Uterus (tissue), 3 donors: ENCODE measurements at regions not wholly inside any gene's neighbourhood (a gene's known extent, or its start where the extent isn't known, plus 50 kb on each side); places are given as distances from the start of the nearest gene placed in this dataset.
"Not testable (repeated sequence)": the region's sequence is repeated elsewhere in the genome, so short reads cannot be mapped to it uniquely, and the experiment has no call there.

ENCODE experiments used
- DNase-seq, 2 donors: peaks; one replicate each; pipeline ENCODE4 v3.0.0-alpha.2; 2019 to 2020
- H3K27ac ChIP-seq, 2 donors: fragments of 200-600 bp; sonication (generic); 1 replicate in 1 of 2; 2 replicates in 1 of 2; pipeline ENCODE4 v1.5.1; 2016 to 2018
- H3K27me3 ChIP-seq, 2 donors: fragments of 200-600 bp; sonication (generic); one replicate each; pipeline ENCODE4 v1.5.1; 2018 to 2019; ENCODE audit warnings: control low read depth in 1 of 2
- H3K36me3 ChIP-seq, 2 donors: fragments of 200-600 bp; sonication (generic); one replicate each; pipeline ENCODE4 v1.5.1; 2019; ENCODE audit warnings: control low read depth in 1 of 2
- H3K4me1 ChIP-seq, 2 donors: fragments of 200-600 bp; sonication (generic); one replicate each; pipeline ENCODE4 v1.5.1; 2018 to 2019; ENCODE audit warnings: control low read depth in 1 of 2
- H3K4me3 ChIP-seq, 2 donors: fragments of 200-600 bp; sonication (generic); 1 replicate in 1 of 2; 2 replicates in 1 of 2; pipeline ENCODE4 v1.5.1; 2018 to 2019; ENCODE audit warnings: mild to moderate bottlenecking in 1 of 2
- H3K9me3 ChIP-seq, 2 donors: fragments of 200-600 bp; sonication (generic); one replicate each; pipeline ENCODE4 v1.5.1; 2019; ENCODE audit warnings: control low read depth in 1 of 2
- CTCF ChIP-seq, 4 experiments: fragments of 200-600 bp in 2 of 4; fragments of 450-650 bp in 2 of 4; sonication (generic) in 2 of 4; IDR thresholded peaks; one replicate each; pipeline ENCODE4 v1.5.1; 2016 to 2019; ENCODE audit warnings: antibody characterized with exemption in 4 of 4, mild to moderate bottlenecking in 2 of 4, moderate library complexity in 1 of 4
- POLR2A ChIP-seq, 2 donors: fragments of 450-650 bp; IDR thresholded peaks; one replicate each; pipeline ENCODE4 v1.6.1; 2016; ENCODE audit warnings: antibody characterized with exemption in 2 of 2, mild to moderate bottlenecking in 1 of 2, moderate library complexity in 1 of 2
- intact Hi-C: fragments of 100-400 bp; cut with DNase I; formaldehyde crosslinking; loops from one replicate; pipeline ENCODE4 v1.15.1; 2023; ENCODE audit warnings: low total_unique reads
- donor health status: DM: yes; HTN: yes; CAD: no.

- Histone ChIP-seq H3K27ac (no peak overlapping the region), H3K4me1 (no peaks in the 10 kb centered on the region), H3K27me3 (no peaks in the 10 kb centered on the region), H3K9me3 (peaks cover 0 to 10% of the 10 kb centered on the region in 2 donors), H3K36me3 (no peaks in the 10 kb centered on the region), H3K4me3 (no peak overlapping the region)
- DNase-seq, result no peak
- TF ChIP-seq POLR2A (IDR thresholded peaks at IDR 0.05) (no peak), CTCF (IDR thresholded peaks at IDR 0.05) (no peak)
- intact Hi-C loops, result no loop called here
Observed at GRCh38 chr5:100683881-100684280, 148.7 kb downstream of the FAM174A start.

DNA sequence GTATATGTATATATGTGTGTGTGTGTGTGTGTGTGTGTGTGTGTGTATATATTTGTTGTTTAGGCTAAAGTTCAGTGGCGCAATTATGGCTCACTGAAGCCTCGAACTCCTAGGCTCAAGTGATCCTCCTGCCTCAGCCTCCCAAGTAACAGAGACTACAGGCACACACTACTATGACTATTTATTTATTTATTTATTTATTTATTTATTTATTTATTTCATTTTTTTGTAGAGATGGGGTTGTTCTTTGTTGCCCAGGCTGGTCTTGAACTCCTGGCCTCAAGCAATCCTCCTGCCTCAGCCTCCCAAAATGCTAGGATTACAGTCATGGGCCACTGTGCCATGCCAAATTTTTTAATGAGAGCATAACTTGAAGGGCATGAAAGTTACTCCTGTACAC lies 149.9 kb downstream of the FAM174A start:
- H3K4me1 ChIP-seq, DNase-seq, H3K36me3 ChIP-seq, intact Hi-C loops, H3K27me3 ChIP-seq, H3K27ac ChIP-seq, H3K4me3 ChIP-seq, H3K9me3 ChIP-seq: not testable (repeated sequence)

- H3K27ac ChIP-seq, intact Hi-C loops, H3K9me3 ChIP-seq, H3K4me3 ChIP-seq, H3K27me3 ChIP-seq, DNase-seq, H3K4me1 ChIP-seq, H3K36me3 ChIP-seq: not testable (repeated sequence)
Observed at GRCh38 chr5:100688834-100689233, 153.7 kb downstream of the FAM174A start.

DNA sequence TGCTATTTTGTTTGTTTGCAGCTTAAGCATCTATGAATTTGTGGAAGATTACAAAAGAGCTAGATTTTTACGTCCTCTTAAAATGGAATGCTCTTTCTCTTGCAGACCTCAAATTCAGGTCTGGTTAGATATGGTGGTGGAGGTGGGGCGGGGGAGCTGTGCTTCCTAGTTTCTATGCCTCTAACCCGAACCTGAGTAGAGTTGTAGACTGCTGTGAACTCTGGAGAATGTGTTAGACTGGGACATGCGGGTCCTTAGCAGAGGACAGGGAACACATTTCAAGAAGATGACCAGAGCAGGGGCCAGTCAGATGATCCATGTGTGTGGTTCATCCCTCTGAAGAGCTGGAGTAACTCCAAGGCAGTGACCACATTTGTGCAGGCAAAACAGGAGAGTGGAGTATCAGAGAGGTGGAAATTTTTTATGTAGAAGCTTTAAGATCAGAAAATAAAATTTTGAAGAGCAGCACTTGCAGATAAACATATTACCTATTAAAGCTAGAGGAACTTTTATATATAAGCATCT lies 154.9 kb downstream of the FAM174A start:
- no peak for DNase-seq
- Histone ChIP-seq H3K9me3 (no peaks in the 10 kb centered on the region), H3K36me3 (no peaks in the 10 kb centered on the region), H3K27me3 (no peaks in the 10 kb centered on the region), H3K4me3 (no peak overlapping the region), H3K4me1 (no peaks in the 10 kb centered on the region), H3K27ac (no peak overlapping the region)
- intact Hi-C loops, result no loop called here
- TF ChIP-seq CTCF (IDR thresholded peaks at IDR 0.05), result no peak
- TF ChIP-seq POLR2A (IDR thresholded peaks at IDR 0.05), result no peak

DNA sequence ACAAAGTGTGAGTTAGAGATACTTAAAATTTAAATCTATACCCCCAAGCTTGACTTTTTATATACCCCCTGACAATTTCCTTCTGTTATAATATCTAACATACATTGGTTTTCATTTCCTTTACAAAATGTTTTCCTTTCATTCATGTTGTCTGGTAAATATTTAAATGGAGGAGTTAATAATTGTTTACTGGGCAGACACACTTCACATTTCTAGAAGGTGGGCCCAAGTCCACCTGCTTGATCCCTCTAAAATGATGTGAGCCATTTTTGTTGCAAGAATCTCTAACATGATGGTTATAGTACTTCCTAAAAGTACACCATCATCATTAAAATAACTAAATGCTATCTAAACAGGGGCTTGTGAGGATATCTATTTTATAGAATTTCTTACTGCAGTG lies 155.9 kb downstream of the FAM174A start:
- Histone ChIP-seq H3K36me3 (no peaks in the 10 kb centered on the region), H3K4me3 (no peak overlapping the region), H3K4me1 (no peaks in the 10 kb centered on the region), H3K27ac (no peak overlapping the region), H3K27me3 (no peaks in the 10 kb centered on the region), H3K9me3 (no peaks in the 10 kb centered on the region)
- no peak for DNase-seq
- intact Hi-C loops, result no loop called here
- no peak for TF ChIP-seq POLR2A (IDR thresholded peaks at IDR 0.05)

- intact Hi-C loops, result no loop called here
- no peaks in the 10 kb centered on the region for H3K4me1 ChIP-seq
- no peak overlapping the region for H3K4me3 ChIP-seq
- TF ChIP-seq CTCF (IDR thresholded peaks at IDR 0.05) (no peak), POLR2A (IDR thresholded peaks at IDR 0.05) (no peak)
- no peak overlapping the region for H3K27ac ChIP-seq
- no peaks in the 10 kb centered on the region for H3K27me3 ChIP-seq
- H3K36me3 ChIP-seq, result no peaks in the 10 kb centered on the region
- H3K9me3 ChIP-seq, result no peaks in the 10 kb centered on the region
- no peak for DNase-seq
Observed at GRCh38 chr5:100691548-100691947, 156.4 kb downstream of the FAM174A start.

- no peak overlapping the region for H3K27ac ChIP-seq
- no peaks in the 10 kb centered on the region for H3K9me3 ChIP-seq
- no peaks in the 10 kb centered on the region for H3K4me1 ChIP-seq
- TF ChIP-seq POLR2A (IDR thresholded peaks at IDR 0.05), result no peak
- intact Hi-C loops, result no loop called here
- H3K27me3 ChIP-seq, result no peaks in the 10 kb centered on the region
- no peak overlapping the region for H3K4me3 ChIP-seq
- no peaks in the 10 kb centered on the region for H3K36me3 ChIP-seq
- no peak for DNase-seq
Observed at GRCh38 chr5:100693481-100693880, 158.3 kb downstream of the FAM174A start.
